Right lobe of liver (tissue), 4 donors: ENCODE measurements at regions not wholly inside any gene's neighbourhood (a gene's known extent, or its start where the extent isn't known, plus 50 kb on each side); places are given as distances from the start of the nearest gene placed in this dataset.

Source experiments
- POLR2A ChIP-seq: fragments of 450-650 bp; IDR thresholded peaks from one replicate; pipeline ENCODE4 v1.6.1; 2017; ENCODE audit warnings: antibody characterized with exemption, mild to moderate bottlenecking
- TF ChIP-seq, protein P1 (sequence below), 4 donors: fragments of 200-600 bp in 3 of 4; fragments of 450-650 bp in 1 of 4; IDR thresholded peaks; one replicate each; pipeline versions ENCODE4 v1.5.1 to v1.8.0; 2016 to 2022; ENCODE audit warnings: antibody characterized with exemption in 4 of 4, mild to moderate bottlenecking in 2 of 4
- donor health status: DM: no; HTN: no; CAD: no.
- donor health status: DM: no; HTN: no; CAD: no.
- donor health status: DM: no; HTN: yes; CAD: no.

DNA sequence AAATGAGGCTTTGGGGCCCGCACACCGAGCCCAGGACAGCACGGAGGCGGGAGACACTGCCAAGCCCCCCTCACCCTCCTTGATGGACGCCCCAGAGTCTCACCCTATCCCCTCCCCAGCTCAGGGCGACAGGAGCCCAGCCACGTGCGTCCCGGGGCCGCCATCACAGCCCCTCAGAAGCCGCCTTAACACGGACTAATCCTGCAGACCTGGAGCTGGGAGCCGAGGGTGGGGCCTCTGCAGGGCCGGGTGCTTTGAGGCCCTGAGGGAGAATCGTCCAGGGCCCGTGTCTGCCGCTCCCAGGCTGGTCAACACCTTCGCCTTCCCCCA lies 79.7 kb upstream of the FBRSL1 start:
- TF ChIP-seq, protein P1, sequence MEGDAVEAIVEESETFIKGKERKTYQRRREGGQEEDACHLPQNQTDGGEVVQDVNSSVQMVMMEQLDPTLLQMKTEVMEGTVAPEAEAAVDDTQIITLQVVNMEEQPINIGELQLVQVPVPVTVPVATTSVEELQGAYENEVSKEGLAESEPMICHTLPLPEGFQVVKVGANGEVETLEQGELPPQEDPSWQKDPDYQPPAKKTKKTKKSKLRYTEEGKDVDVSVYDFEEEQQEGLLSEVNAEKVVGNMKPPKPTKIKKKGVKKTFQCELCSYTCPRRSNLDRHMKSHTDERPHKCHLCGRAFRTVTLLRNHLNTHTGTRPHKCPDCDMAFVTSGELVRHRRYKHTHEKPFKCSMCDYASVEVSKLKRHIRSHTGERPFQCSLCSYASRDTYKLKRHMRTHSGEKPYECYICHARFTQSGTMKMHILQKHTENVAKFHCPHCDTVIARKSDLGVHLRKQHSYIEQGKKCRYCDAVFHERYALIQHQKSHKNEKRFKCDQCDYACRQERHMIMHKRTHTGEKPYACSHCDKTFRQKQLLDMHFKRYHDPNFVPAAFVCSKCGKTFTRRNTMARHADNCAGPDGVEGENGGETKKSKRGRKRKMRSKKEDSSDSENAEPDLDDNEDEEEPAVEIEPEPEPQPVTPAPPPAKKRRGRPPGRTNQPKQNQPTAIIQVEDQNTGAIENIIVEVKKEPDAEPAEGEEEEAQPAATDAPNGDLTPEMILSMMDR (IDR thresholded peaks at IDR 0.05), result no peak
- no peak for TF ChIP-seq POLR2A
